ENCODE measurements at regions not wholly inside any gene's neighbourhood (a gene's known extent, or its start where the extent isn't known, plus 50 kb on each side); places are given as distances from the start of the nearest gene placed in this dataset.

- no peaks in the 10 kb centered on the region for H3K27me3 ChIP-seq (ENCODE audit: insufficient read depth, low read depth)
- H3K27ac ChIP-seq = peak overlapping the region; percentile 88
- peak overlapping the region; percentile 91 for H3K4me2 ChIP-seq
- H3K9me2 ChIP-seq (ENCODE audit: insufficient read depth) = no peaks in the 10 kb centered on the region
- POLR2A ChIA-PET (ENCODE audit: unreplicated experiment) = interaction anchor here (0.6 kb wide), 1 partner anchor 1284 kb away, joined by 6 read pairs; no protein-coding TSS in a partner anchor
- BruUV-seq (replicated peaks) = no TSS peak
- peaks cover 15% of the 10 kb centered on the region for H3F3A ChIP-seq (ENCODE audit: insufficient read depth, low read depth)
- peak overlapping the region; percentile 96 for H2AFZ ChIP-seq
- peaks cover 40% of the 10 kb centered on the region for H4K20me1 ChIP-seq (ENCODE audit: insufficient read depth)
- no peaks in the 10 kb centered on the region; the same call in 1 of the 2 replicates for H3K9me3 ChIP-seq (ENCODE audit: insufficient read depth, low read depth)
- TF ChIP-seq CTCF (conservative IDR thresholded peaks at IDR 0.05) (no peak), EZH2 (IDR thresholded peaks at IDR 0.05; ENCODE audit: low read depth) (no peak)
- peak; percentile 84 to 88 for DNase-seq
- CTCF ChIA-PET = no interaction called here
- H3K36me3 ChIP-seq (ENCODE audit: low read depth) = no peaks in the 10 kb centered on the region
- H3K4me3 ChIP-seq = peak overlapping the region; percentile 87
- peaks cover 17% of the 10 kb centered on the region for H3K4me1 ChIP-seq (replicated peaks; ENCODE audit: insufficient read depth)
- H3K79me2 ChIP-seq (ENCODE audit: low read depth) = peaks cover 76% of the 10 kb centered on the region
- intact Hi-C loops (cut with micrococcal nuclease; ENCODE audit: unreplicated experiment) = no loop called here
These were observed 1419.8 kb downstream of the UQCRFS1 start for GRCh38 chr19:27793128-27793643.

GRCh38 chr19:27792576-27793127, 1420.3 kb downstream of the UQCRFS1 start:
- peak overlapping the region; percentile 91 for H3K4me2 ChIP-seq
- peak overlapping the region; percentile 88 for H3K27ac ChIP-seq
- BruUV-seq (replicated peaks) = TSS peak; percentile 29
- H2AFZ ChIP-seq = peak overlapping the region; percentile 96
- no peaks in the 10 kb centered on the region; the same call in 1 of the 2 replicates for H3K9me3 ChIP-seq (ENCODE audit: insufficient read depth, low read depth)
- peak overlapping the region; percentile 87 for H3K4me3 ChIP-seq
- H3K27me3 ChIP-seq (ENCODE audit: insufficient read depth, low read depth) = no peaks in the 10 kb centered on the region
- peaks cover 15% of the 10 kb centered on the region for H3F3A ChIP-seq (ENCODE audit: insufficient read depth, low read depth)
- intact Hi-C loops (cut with micrococcal nuclease; ENCODE audit: unreplicated experiment) = no loop called here
- POLR2A ChIA-PET (ENCODE audit: unreplicated experiment) = no interaction called here
- no peak for DNase-seq
- CTCF ChIA-PET = no interaction called here
- peaks cover 17% of the 10 kb centered on the region for H3K4me1 ChIP-seq (replicated peaks; ENCODE audit: insufficient read depth)
- no peaks in the 10 kb centered on the region for H3K36me3 ChIP-seq (ENCODE audit: low read depth)
- peaks cover 45% of the 10 kb centered on the region for H4K20me1 ChIP-seq (ENCODE audit: insufficient read depth)
- no peaks in the 10 kb centered on the region for H3K9me2 ChIP-seq (ENCODE audit: insufficient read depth)
- TF ChIP-seq EZH2 (IDR thresholded peaks at IDR 0.05; ENCODE audit: low read depth) (no peak), CTCF (conservative IDR thresholded peaks at IDR 0.05) (no peak)
- H3K79me2 ChIP-seq (ENCODE audit: low read depth) = peaks cover 79% of the 10 kb centered on the region

- CTCF ChIA-PET = no interaction called here
- Histone ChIP-seq H3K4me3 (no peak overlapping the region), H2AFZ (no peak overlapping the region), H3K36me3 (ENCODE audit: low read depth) (no peaks in the 10 kb centered on the region; the same call in 1 of the 2 replicates), H3K9me2 (ENCODE audit: insufficient read depth) (0 out of 2 replicates have a peak, but pooled peaks cover 6% of the 10 kb centered on the region), H3K9me3 (ENCODE audit: insufficient read depth, low read depth) (peaks cover 5% of the 10 kb centered on the region; the same call in 1 of the 2 replicates), H3K79me2 (ENCODE audit: low read depth) (peaks cover 31% of the 10 kb centered on the region), H3K4me1 (replicated peaks; ENCODE audit: insufficient read depth) (no peaks in the 10 kb centered on the region), H3K27me3 (ENCODE audit: insufficient read depth, low read depth) (no peaks in the 10 kb centered on the region), H3F3A (ENCODE audit: insufficient read depth, low read depth) (no peaks in the 10 kb centered on the region), H3K4me2 (no peak overlapping the region), H3K27ac (no peak overlapping the region), H4K20me1 (ENCODE audit: insufficient read depth) (peaks cover 44% of the 10 kb centered on the region)
- POLR2A ChIA-PET (ENCODE audit: unreplicated experiment) = no interaction called here
- BruUV-seq (replicated peaks) = no TSS peak
- DNase-seq = no peak
- intact Hi-C loops (cut with micrococcal nuclease; ENCODE audit: unreplicated experiment) = no loop called here
- TF ChIP-seq CTCF (conservative IDR thresholded peaks at IDR 0.05) (no peak), EZH2 (IDR thresholded peaks at IDR 0.05; ENCODE audit: low read depth) (no peak)
These were observed 1432.4 kb downstream of the UQCRFS1 start for GRCh38 chr19:27780367-27781075.

Measured in PC-9 (cell line).